ENCODE measurements at regions not wholly inside any gene's neighbourhood (a gene's known extent, or its start where the extent isn't known, plus 50 kb on each side); places are given as distances from the start of the nearest gene placed in this dataset.

DNA sequence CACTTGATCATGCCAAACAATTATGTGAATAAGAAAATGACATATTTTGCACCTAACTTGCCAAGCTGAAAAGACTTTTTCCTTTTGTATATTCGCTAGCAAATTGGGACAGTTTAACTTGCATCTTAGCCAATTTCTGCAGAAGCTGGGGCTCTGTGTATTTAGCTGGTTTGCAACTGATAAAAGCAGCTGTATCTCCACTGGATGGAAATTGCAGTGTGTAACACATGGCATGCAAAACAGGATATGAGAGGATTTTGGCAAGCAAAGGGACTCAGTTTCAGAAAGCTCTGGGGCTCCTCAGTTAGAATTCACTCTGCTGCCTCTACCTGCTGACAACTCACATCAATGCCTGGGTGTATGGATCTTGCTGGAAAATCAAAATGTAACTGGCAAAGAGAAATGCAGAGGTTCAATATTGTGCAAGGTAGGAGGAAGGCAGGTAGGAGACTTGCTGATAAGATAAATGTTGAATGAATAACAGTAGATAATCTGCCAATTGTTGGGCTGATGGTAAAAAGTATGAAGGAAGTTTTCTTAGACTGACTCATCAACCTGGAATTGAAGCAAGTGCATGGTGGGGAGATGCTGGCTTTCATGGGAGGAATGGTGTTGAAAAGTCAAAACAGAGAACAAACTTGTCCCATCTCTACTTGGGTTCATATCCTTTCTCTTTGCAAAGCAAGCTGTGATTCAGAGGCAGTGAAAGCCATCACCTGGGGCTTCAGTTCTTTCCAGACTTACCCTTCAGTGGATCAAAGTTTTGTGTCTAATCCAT lies 546.9 kb upstream of the AMELY start:
- no peaks in the 10 kb centered on the region for H3K27me3 ChIP-seq
- no peaks in the 10 kb centered on the region for H3K9me3 ChIP-seq
- H3K4me1 ChIP-seq = no peaks in the 10 kb centered on the region
- TF ChIP-seq, protein P1, sequence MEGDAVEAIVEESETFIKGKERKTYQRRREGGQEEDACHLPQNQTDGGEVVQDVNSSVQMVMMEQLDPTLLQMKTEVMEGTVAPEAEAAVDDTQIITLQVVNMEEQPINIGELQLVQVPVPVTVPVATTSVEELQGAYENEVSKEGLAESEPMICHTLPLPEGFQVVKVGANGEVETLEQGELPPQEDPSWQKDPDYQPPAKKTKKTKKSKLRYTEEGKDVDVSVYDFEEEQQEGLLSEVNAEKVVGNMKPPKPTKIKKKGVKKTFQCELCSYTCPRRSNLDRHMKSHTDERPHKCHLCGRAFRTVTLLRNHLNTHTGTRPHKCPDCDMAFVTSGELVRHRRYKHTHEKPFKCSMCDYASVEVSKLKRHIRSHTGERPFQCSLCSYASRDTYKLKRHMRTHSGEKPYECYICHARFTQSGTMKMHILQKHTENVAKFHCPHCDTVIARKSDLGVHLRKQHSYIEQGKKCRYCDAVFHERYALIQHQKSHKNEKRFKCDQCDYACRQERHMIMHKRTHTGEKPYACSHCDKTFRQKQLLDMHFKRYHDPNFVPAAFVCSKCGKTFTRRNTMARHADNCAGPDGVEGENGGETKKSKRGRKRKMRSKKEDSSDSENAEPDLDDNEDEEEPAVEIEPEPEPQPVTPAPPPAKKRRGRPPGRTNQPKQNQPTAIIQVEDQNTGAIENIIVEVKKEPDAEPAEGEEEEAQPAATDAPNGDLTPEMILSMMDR (IDR thresholded peaks at IDR 0.05) = no peak
- no peak for TF ChIP-seq POLR2A (IDR thresholded peaks at IDR 0.05)
- H3K27ac ChIP-seq = no peak overlapping the region
- no peaks in the 10 kb centered on the region for H3K36me3 ChIP-seq
- no peak overlapping the region for H3K4me3 ChIP-seq
- no peak for DNase-seq

DNA sequence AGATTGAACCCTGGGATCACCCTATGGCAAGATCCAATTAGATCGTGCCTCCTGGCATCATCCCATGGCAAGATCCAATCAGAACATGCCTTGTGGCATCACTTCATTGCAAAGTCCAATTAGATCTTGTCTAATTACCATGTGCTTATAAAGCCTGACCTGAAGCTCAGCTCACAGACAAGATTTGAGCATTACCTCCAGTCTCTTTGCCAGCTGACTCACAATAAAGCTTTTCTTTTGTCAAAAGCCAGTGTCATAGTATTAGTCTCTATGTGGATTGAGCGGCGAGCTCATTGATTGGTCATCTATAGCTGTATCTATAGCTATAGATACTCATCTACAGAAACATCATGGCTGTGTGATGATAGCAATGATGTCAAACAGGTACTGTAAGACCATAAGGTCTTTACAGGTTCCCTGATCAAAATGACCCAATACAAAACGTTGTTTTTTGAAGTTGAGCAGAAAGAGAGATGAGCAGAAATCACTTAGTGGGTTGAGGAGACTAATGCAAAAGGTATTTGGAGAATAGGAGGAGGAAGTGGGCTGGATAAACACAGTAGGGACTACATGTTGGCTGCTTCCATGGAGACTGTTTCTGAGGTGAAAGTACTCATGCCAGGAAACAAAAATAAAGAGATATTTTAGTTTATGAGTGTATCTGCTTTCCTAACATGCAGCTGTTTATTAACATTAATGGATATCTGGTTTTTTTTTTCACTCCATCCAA lies 545.9 kb upstream of the AMELY start:
- no peak for DNase-seq
- no peak overlapping the region for H3K4me3 ChIP-seq
- H3K9me3 ChIP-seq = no peaks in the 10 kb centered on the region
- no peaks in the 10 kb centered on the region for H3K27me3 ChIP-seq
- H3K27ac ChIP-seq = no peak overlapping the region
- no peaks in the 10 kb centered on the region for H3K4me1 ChIP-seq
- H3K36me3 ChIP-seq = no peaks in the 10 kb centered on the region
- TF ChIP-seq, protein P1 (IDR thresholded peaks at IDR 0.05) = no peak
- no peak for TF ChIP-seq POLR2A (IDR thresholded peaks at IDR 0.05)

DNA sequence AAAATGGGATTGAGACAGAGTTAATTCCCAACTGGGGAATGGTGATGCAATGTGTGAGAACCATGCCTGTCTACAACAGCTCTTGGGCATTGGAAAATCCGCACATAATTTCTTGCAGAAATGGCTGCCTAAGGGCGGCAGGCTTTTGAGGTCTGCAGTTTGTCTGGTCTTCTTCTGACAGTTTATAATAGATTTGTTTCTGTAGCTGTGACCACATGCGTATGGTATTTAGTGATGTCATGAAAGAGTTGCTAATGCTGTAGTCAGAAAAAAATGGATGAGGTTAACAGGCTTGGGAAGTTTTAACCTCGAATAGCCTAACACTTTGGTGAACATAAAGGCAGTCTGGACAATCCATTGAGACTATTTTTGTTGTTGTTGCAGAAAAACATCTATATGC lies 544.1 kb upstream of the AMELY start:
- H3K9me3 ChIP-seq = no peaks in the 10 kb centered on the region
- DNase-seq = no peak
- TF ChIP-seq, protein P1 (IDR thresholded peaks at IDR 0.05) = no peak
- no peak for TF ChIP-seq POLR2A (IDR thresholded peaks at IDR 0.05)
- H3K27me3 ChIP-seq = no peaks in the 10 kb centered on the region
- H3K4me1 ChIP-seq = no peaks in the 10 kb centered on the region
- no peak overlapping the region for H3K27ac ChIP-seq
- H3K36me3 ChIP-seq = no peaks in the 10 kb centered on the region
- no peak overlapping the region for H3K4me3 ChIP-seq

DNA sequence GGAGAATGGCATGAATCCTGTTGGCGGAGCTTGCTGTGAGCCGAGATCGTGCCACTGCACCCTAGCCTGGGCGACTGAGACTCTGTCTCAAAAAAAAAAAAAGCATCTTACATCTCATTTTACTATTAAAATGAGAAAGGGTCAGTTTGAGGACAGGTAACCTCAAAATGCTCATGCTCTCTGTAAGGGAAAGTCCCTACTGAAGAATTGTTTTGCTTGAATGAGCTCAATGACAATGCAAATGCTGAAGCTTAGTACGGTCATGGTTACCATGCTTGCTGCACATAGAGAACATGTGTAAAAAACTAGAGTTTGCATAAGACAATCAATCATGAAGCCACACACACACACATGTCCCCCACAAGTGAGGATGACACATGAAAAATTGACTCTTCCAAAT lies 541.8 kb upstream of the AMELY start:
- Histone ChIP-seq H3K36me3 (no peaks in the 10 kb centered on the region), H3K27ac (no peak overlapping the region), H3K9me3 (no peaks in the 10 kb centered on the region), H3K4me3 (no peak overlapping the region), H3K27me3 (no peaks in the 10 kb centered on the region), H3K4me1 (no peaks in the 10 kb centered on the region)
- DNase-seq = no peak
- TF ChIP-seq POLR2A (IDR thresholded peaks at IDR 0.05) = no peak
- TF ChIP-seq, protein P1 (IDR thresholded peaks at IDR 0.05) = no peak

DNA sequence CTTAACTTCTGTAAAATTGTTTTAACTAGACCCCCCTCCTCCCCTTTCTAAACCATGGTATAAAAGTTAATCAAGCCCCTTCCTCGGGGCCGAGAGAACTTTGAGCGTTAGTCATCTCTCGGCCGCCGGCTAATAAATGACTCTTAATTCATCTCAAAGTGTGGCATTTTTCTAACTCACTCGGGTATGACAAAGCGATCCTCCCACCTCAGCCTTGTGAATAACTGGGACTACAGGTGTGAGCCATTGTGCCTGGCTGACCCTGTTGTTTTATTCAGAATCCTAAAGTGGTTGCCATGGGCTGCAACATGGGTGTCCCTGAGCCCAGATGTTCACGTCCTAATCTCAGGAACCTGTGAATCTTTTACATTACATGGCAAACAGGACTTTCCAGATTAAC lies 540.7 kb upstream of the AMELY start:
- H3K4me1 ChIP-seq = no peaks in the 10 kb centered on the region
- H3K27ac ChIP-seq = no peak overlapping the region
- no peaks in the 10 kb centered on the region for H3K9me3 ChIP-seq
- TF ChIP-seq, protein P1 (IDR thresholded peaks at IDR 0.05) = no peak
- no peak for TF ChIP-seq POLR2A (IDR thresholded peaks at IDR 0.05)
- no peak for DNase-seq
- H3K36me3 ChIP-seq = no peaks in the 10 kb centered on the region
- no peak overlapping the region for H3K4me3 ChIP-seq
- H3K27me3 ChIP-seq = no peaks in the 10 kb centered on the region
